Transverse colon (tissue), 4 donors: ENCODE measurements at regions not wholly inside any gene's neighbourhood (a gene's known extent, or its start where the extent isn't known, plus 50 kb on each side); places are given as distances from the start of the nearest gene placed in this dataset.
"Not testable (repeated sequence)": the region's sequence is repeated elsewhere in the genome, so short reads cannot be mapped to it uniquely, and the experiment has no call there.

Experiments used
- DNase-seq: peaks from one replicate; pipeline ENCODE4 v3.0.0-alpha.2; 2019
- H3K27ac ChIP-seq, 4 donors: fragments of 200-600 bp; sonication (generic); 2 replicates each; pipeline ENCODE4 v1.5.1; 2016 to 2018; ENCODE audit warnings: inconsistent platforms in 4 of 4
- H3K27me3 ChIP-seq: fragments of 200-600 bp; sonication (generic); 2 replicates; pipeline ENCODE4 v1.5.1; 2017; ENCODE audit warnings: inconsistent platforms
- H3K36me3 ChIP-seq, 4 donors: fragments of 200-600 bp; sonication (generic); 2 replicates each; pipeline ENCODE4 v1.5.1; 2017 to 2019; ENCODE audit warnings: inconsistent platforms in 4 of 4
- H3K4me1 ChIP-seq, 4 donors: fragments of 200-600 bp; sonication (generic); 2 replicates each; pipeline ENCODE4 v1.5.1; 2017 to 2020; ENCODE audit warnings: inconsistent platforms in 4 of 4
- H3K4me3 ChIP-seq, 4 donors: fragments of 200-600 bp; sonication (generic); 1 replicate in 1 of 4; 2 replicates in 3 of 4; pipeline versions ENCODE4 v1.5.1 to v1.6.1; 2017 to 2019; ENCODE audit warnings: inconsistent platforms in 4 of 4
- H3K9me3 ChIP-seq, 2 donors: fragments of 200-600 bp; sonication (generic); 2 replicates each; pipeline ENCODE4 v1.5.1; 2017 to 2019; ENCODE audit warnings: inconsistent platforms in 2 of 2
- CTCF ChIP-seq, 5 experiments: fragments of 200-600 bp in 3 of 5; fragments of 450-650 bp in 2 of 5; sonication (generic) in 3 of 5; IDR thresholded peaks; 1 replicate in 2 of 5; 2 replicates in 3 of 5; pipeline ENCODE4 v1.5.1; 2016 to 2017; ENCODE audit warnings: antibody characterized with exemption in 5 of 5, inconsistent platforms in 3 of 5, mild to moderate bottlenecking in 2 of 5, moderate library complexity in 1 of 5
- EP300 ChIP-seq: sonication (generic); formaldehyde crosslinking; IDR thresholded peaks from one replicate; pipeline ENCODE4 v1.6.1; 2017; ENCODE audit warnings: antibody characterized with exemption, low read depth
- POLR2A ChIP-seq: fragments of 450-650 bp; IDR thresholded peaks from one replicate; pipeline ENCODE4 v1.6.1; 2016; ENCODE audit warnings: antibody characterized with exemption, mild to moderate bottlenecking, moderate library complexity
- POLR2AphosphoS5 ChIP-seq, 3 donors: sonication (generic); formaldehyde crosslinking; IDR thresholded peaks; one replicate each; pipeline ENCODE4 v1.6.1; 2016; ENCODE audit warnings: antibody characterized with exemption in 3 of 3
- WGBS, 2 donors: methylation state at CpG; one replicate each; pipeline ENCODE4 v1.1.5; 2018; ENCODE audit warnings: low coverage in 1 of 2; 5-methylcytosine and 5-hydroxymethylcytosine counted together
- in situ Hi-C, 4 donors: fragments of 200-750 bp; cut with MboI; loops; one replicate each; pipeline versions ENCODE4 v1.15.0 to v1.15.1; 2017; ENCODE audit warnings: low sequenced_read_pairs in 3 of 4, low pct_ligation_motif_present in 1 of 4, low pct_unique_long_range_greater_than_20kb in 1 of 4
- intact Hi-C: fragments of 100-400 bp; cut with DNase I; formaldehyde crosslinking; loops from one replicate; pipeline ENCODE4 v1.15.1; 2023; ENCODE audit warnings: low total_unique reads
- small RNA-seq, 4 donors: library from RNA; depleted of rRNA; stranded (forward); fragments of <200 nt; gene quantifications; one replicate each; pipeline ENCODE3, GENCODE V24; 2016

- TF ChIP-seq EP300 (no peak), POLR2A (no peak), POLR2AphosphoS5 (IDR thresholded peaks at IDR 0.05) (no peak), CTCF (IDR thresholded peaks at IDR 0.05) (no peak)
- Histone ChIP-seq H3K27me3 (no peaks in the 10 kb centered on the region), H3K27ac (no peak overlapping the region), H3K4me1 (peaks cover 0 to 12% (median 0%) of the 10 kb centered on the region in 4 donors), H3K4me3 (no peak overlapping the region), H3K36me3 (no peaks in the 10 kb centered on the region), H3K9me3 (no peaks in the 10 kb centered on the region)
- in situ Hi-C loops = no loop called here
- peak; percentile 15 for DNase-seq
- intact Hi-C loops = no loop called here
- 24 to 38% methylated on average over 7 of the region's 7 CpGs for WGBS, 2 donors
Measured at GRCh38 chr4:177251237-177251636, 58.4 kb upstream of the NEIL3 start.

- Histone ChIP-seq H3K36me3 (no peaks in the 10 kb centered on the region), H3K9me3 (no peaks in the 10 kb centered on the region), H3K27ac (no peak overlapping the region), H3K27me3 (no peaks in the 10 kb centered on the region), H3K4me3 (no peak overlapping the region), H3K4me1 (peaks cover 0 to 2% (median 0%) of the 10 kb centered on the region in 4 donors)
- DNase-seq = no peak
- in situ Hi-C loops = no loop called here
- WGBS, 2 donors = 57 to 73% methylated on average over 2 of the region's 2 CpGs
- TF ChIP-seq EP300 = no peak
- no peak for TF ChIP-seq CTCF (IDR thresholded peaks at IDR 0.05)
- no peak for TF ChIP-seq POLR2A
- no peak for TF ChIP-seq POLR2AphosphoS5 (IDR thresholded peaks at IDR 0.05)
- intact Hi-C loops = no loop called here
Measured at GRCh38 chr4:177255359-177255758, 54.3 kb upstream of the NEIL3 start.

- DNase-seq = no peak
- Histone ChIP-seq H3K36me3 (no peaks in the 10 kb centered on the region), H3K27me3 (no peaks in the 10 kb centered on the region), H3K4me3 (no peak overlapping the region), H3K4me1 (no peaks in the 10 kb centered on the region), H3K9me3 (no peaks in the 10 kb centered on the region), H3K27ac (no peak overlapping the region)
- 71 to 75% methylated on average over 6 of the region's 6 CpGs for WGBS, 2 donors
- intact Hi-C loops (no loop called here), in situ Hi-C loops (no loop called here)
- TF ChIP-seq POLR2AphosphoS5 (IDR thresholded peaks at IDR 0.05) (no peak), EP300 (no peak), POLR2A (no peak), CTCF (IDR thresholded peaks at IDR 0.05) (no peak)
Measured at GRCh38 chr4:177256950-177257349, 52.7 kb upstream of the NEIL3 start.

- H3K36me3 ChIP-seq, H3K27me3 ChIP-seq, H3K27ac ChIP-seq, H3K9me3 ChIP-seq, intact Hi-C loops, H3K4me3 ChIP-seq, H3K4me1 ChIP-seq, DNase-seq, in situ Hi-C loops: not testable (repeated sequence)
- 68 to 100% methylated on average over 2 of the region's 2 CpGs for WGBS, 2 donors
Measured at GRCh38 chr4:177259466-177259865, 50.2 kb upstream of the NEIL3 start.

Small RNAs in the stretch of these regions (small RNA-seq; reads per million reads assigned to genes)
- 0 reads per million in 4 donors for gene RN7SKP136
